IPS-18a (cell line): ENCODE measurements at regions not wholly inside any gene's neighbourhood (a gene's known extent, or its start where the extent isn't known, plus 50 kb on each side); places are given as distances from the start of the nearest gene placed in this dataset.

Experiments used
- H3K27ac ChIP-seq: one replicate; pipeline ENCODE4 v1.5.1; 2013; ENCODE audit warnings: low read length
- H3K27me3 ChIP-seq: one replicate; pipeline ENCODE4 v1.6.1; 2013; ENCODE audit warnings: mild to moderate bottlenecking, low read length; ENCODE audit not compliant: control insufficient read depth, insufficient read depth
- H3K36me3 ChIP-seq: one replicate; pipeline ENCODE4 v1.6.1; 2013; ENCODE audit warnings: low read depth, low read length; ENCODE audit not compliant: control insufficient read depth
- H3K4me1 ChIP-seq: one replicate; pipeline ENCODE4 v1.6.1; 2013; ENCODE audit warnings: low read depth, low read length; ENCODE audit not compliant: control insufficient read depth
- H3K4me3 ChIP-seq: one replicate; pipeline ENCODE4 v1.5.1; 2013; ENCODE audit warnings: low read length
- H3K9ac ChIP-seq: one replicate; pipeline ENCODE4 v1.6.1; 2013; ENCODE audit warnings: mild to moderate bottlenecking, low read length, moderate library complexity
- H3K9me3 ChIP-seq: one replicate; pipeline ENCODE4 v1.6.1; 2013; ENCODE audit warnings: low read depth, low read length; ENCODE audit not compliant: control insufficient read depth

DNA sequence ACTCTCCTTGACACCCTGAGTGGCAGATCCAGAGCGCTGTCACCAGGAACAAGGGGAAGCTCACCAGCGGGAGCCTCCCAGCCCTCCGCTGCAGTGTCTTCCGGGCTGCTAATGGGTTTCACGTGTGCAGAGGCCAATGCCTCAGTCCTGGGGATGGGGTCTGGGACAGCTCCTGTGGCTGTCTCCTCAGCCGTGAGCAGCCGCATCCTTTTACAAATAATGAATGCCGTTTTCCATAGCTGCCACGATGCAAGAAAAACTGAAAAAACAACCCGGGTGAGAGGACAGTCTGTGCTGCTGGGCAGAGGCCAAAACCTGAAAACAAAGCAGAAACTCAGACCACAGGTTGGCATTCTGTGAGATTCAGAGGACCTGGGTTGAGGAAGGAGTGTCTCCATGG lies 212.2 kb upstream of the RAB4A start:
- Histone ChIP-seq H3K4me1 (no peaks in the 10 kb centered on the region), H3K27ac (no peak overlapping the region), H3K27me3 (no peaks in the 10 kb centered on the region), H3K36me3 (no peaks in the 10 kb centered on the region), H3K4me3 (no peak overlapping the region), H3K9me3 (no peaks in the 10 kb centered on the region), H3K9ac (no peak overlapping the region)

GRCh38 chr1:229059671-229060539 lies 211.0 kb upstream of the RAB4A start:
- Histone ChIP-seq H3K9me3 (no peaks in the 10 kb centered on the region), H3K4me1 (no peaks in the 10 kb centered on the region), H3K27me3 (no peaks in the 10 kb centered on the region), H3K27ac (no peak overlapping the region), H3K36me3 (no peaks in the 10 kb centered on the region), H3K9ac (no peak overlapping the region), H3K4me3 (no peak overlapping the region)

GRCh38 chr1:229062135-229062534 lies 208.8 kb upstream of the RAB4A start:
- H3K4me1 ChIP-seq, result no peaks in the 10 kb centered on the region
- no peak overlapping the region for H3K9ac ChIP-seq
- no peaks in the 10 kb centered on the region for H3K36me3 ChIP-seq
- no peaks in the 10 kb centered on the region for H3K27me3 ChIP-seq
- H3K4me3 ChIP-seq, result no peak overlapping the region
- H3K27ac ChIP-seq, result no peak overlapping the region
- H3K9me3 ChIP-seq, result no peaks in the 10 kb centered on the region

- H3K36me3 ChIP-seq, result no peaks in the 10 kb centered on the region
- H3K9ac ChIP-seq, result no peak overlapping the region
- no peaks in the 10 kb centered on the region for H3K27me3 ChIP-seq
- H3K4me3 ChIP-seq, result no peak overlapping the region
- H3K9me3 ChIP-seq, result no peaks in the 10 kb centered on the region
- H3K4me1 ChIP-seq, result no peaks in the 10 kb centered on the region
- no peak overlapping the region for H3K27ac ChIP-seq
Observed at GRCh38 chr1:229063154-229063773, 207.6 kb upstream of the RAB4A start.

GRCh38 chr1:229064320-229065168 lies 206.4 kb upstream of the RAB4A start:
- H3K4me1 ChIP-seq, result no peaks in the 10 kb centered on the region
- no peaks in the 10 kb centered on the region for H3K9me3 ChIP-seq
- H3K27me3 ChIP-seq, result no peaks in the 10 kb centered on the region
- H3K36me3 ChIP-seq, result no peaks in the 10 kb centered on the region
- no peak overlapping the region for H3K9ac ChIP-seq
- no peak overlapping the region for H3K4me3 ChIP-seq
- H3K27ac ChIP-seq, result no peak overlapping the region

DNA sequence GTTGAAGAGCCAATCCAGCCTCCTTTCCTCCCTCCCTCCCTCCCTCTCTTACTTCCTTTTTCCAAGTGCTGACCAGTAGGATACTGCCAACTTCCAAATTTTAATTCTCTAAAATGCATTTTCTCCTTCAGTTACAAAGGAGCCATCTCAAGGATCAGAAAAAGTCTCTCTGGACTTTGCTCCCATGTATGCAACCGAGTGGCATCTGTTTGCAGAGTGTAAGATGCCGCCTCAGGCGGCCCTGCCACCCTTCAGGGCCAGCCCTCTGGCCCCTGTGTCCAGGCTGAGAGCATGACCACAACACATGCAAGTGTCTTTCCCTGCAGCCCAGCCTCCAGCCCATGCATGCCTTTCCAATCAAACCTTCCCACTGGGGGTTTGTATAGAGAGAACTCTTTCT lies 205.3 kb upstream of the RAB4A start:
- H3K9me3 ChIP-seq, result no peaks in the 10 kb centered on the region
- H3K9ac ChIP-seq, result no peak overlapping the region
- no peak overlapping the region for H3K4me3 ChIP-seq
- no peaks in the 10 kb centered on the region for H3K27me3 ChIP-seq
- H3K27ac ChIP-seq, result no peak overlapping the region
- no peaks in the 10 kb centered on the region for H3K4me1 ChIP-seq
- no peaks in the 10 kb centered on the region for H3K36me3 ChIP-seq

- no peak overlapping the region for H3K27ac ChIP-seq
- H3K9me3 ChIP-seq, result no peaks in the 10 kb centered on the region
- no peak overlapping the region for H3K9ac ChIP-seq
- no peaks in the 10 kb centered on the region for H3K36me3 ChIP-seq
- H3K4me3 ChIP-seq, result no peak overlapping the region
- no peaks in the 10 kb centered on the region for H3K27me3 ChIP-seq
- no peaks in the 10 kb centered on the region for H3K4me1 ChIP-seq
Observed at GRCh38 chr1:229066591-229066990, 204.3 kb upstream of the RAB4A start.

- Histone ChIP-seq H3K27me3 (no peaks in the 10 kb centered on the region), H3K27ac (no peak overlapping the region), H3K4me3 (no peak overlapping the region), H3K4me1 (no peaks in the 10 kb centered on the region), H3K36me3 (no peaks in the 10 kb centered on the region), H3K9me3 (no peaks in the 10 kb centered on the region), H3K9ac (no peak overlapping the region)
Observed at GRCh38 chr1:229067546-229067945, 203.4 kb upstream of the RAB4A start.

DNA sequence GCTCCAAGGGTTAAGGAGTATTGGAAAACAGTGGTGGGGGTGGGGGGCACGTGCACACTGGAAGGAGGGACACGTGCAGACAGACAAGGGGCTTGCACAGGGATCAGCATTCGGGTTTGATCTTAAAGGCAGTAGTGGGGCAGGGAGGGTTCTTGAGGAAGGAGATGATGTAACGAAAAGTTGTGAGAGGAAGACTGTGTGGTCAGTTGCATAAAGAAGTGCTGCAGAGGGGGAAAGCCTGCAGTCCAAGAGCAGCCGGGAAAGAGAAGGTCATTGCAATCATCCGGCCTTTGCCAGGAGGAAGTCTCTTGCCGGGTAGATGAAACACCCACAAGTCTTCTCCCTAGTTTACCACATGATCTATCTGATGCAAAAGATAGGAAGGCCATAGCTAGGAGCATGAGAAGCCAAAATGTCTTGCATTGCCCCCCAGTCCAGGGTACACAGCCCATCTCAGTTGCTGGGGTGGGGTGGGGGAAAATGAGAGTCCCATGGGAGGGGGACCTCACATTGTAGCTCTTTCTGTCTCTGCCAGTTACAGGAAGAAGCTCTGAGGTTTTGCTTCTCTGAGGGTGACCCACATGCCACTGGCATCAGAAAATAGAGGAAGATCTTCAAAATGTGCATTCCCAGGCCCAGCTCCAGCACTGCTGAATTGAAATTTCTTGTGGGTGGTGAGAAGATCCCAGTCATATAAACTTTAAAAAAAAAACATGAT lies 202.5 kb upstream of the RAB4A start:
- no peak overlapping the region for H3K27ac ChIP-seq

GRCh38 chr1:229069176-229069575 lies 201.7 kb upstream of the RAB4A start:
- Histone ChIP-seq H3K9ac (no peak overlapping the region), H3K4me1 (no peaks in the 10 kb centered on the region), H3K27me3 (no peaks in the 10 kb centered on the region), H3K36me3 (no peaks in the 10 kb centered on the region), H3K4me3 (no peak overlapping the region), H3K9me3 (no peaks in the 10 kb centered on the region), H3K27ac (no peak overlapping the region)

More for the DNA sequence above, 202.5 kb upstream of the RAB4A start:
- Histone ChIP-seq H3K4me1 (no peaks in the 10 kb centered on the region), H3K27me3 (no peaks in the 10 kb centered on the region), H3K36me3 (no peaks in the 10 kb centered on the region), H3K9me3 (no peaks in the 10 kb centered on the region), H3K4me3 (no peak overlapping the region), H3K9ac (no peak overlapping the region)

GRCh38 chr1:229070168-229070567 lies 200.7 kb upstream of the RAB4A start:
- Histone ChIP-seq H3K9ac (no peak overlapping the region), H3K36me3 (no peaks in the 10 kb centered on the region), H3K4me3 (no peak overlapping the region), H3K27me3 (no peaks in the 10 kb centered on the region), H3K27ac (no peak overlapping the region), H3K4me1 (no peaks in the 10 kb centered on the region), H3K9me3 (no peaks in the 10 kb centered on the region)
